H9 (cell line): ENCODE measurements at regions not wholly inside any gene's neighbourhood (a gene's known extent, or its start where the extent isn't known, plus 50 kb on each side); places are given as distances from the start of the nearest gene placed in this dataset.

ENCODE experiments used
- DNase-seq: peaks from one replicate; pipeline ENCODE4 v3.0.0-alpha.2; 2017
- H2AFZ ChIP-seq: one replicate; pipeline ENCODE4 v1.6.1; 2013; ENCODE audit warnings: mild to moderate bottlenecking, low read length, control low read depth, moderate library complexity
- H2AK5ac ChIP-seq: 2 replicates; pipeline ENCODE4 v1.6.1; 2013; ENCODE audit warnings: low read length, control low read depth, mixed read lengths; ENCODE audit not compliant: insufficient read length
- H2BK120ac ChIP-seq: one replicate; pipeline ENCODE4 v1.6.1; 2013; ENCODE audit warnings: low read depth, mild to moderate bottlenecking, low read length, control low read depth, inconsistent platforms; ENCODE audit not compliant: poor library complexity, severe bottlenecking
- H2BK12ac ChIP-seq: 2 replicates; pipeline ENCODE4 v1.6.1; 2013; ENCODE audit warnings: low read length, control low read depth, mixed read lengths, low read depth; ENCODE audit not compliant: insufficient read length
- H2BK15ac ChIP-seq: 2 replicates; pipeline ENCODE4 v1.6.1; 2013; ENCODE audit warnings: low read depth, low read length, control low read depth
- H2BK20ac ChIP-seq: one replicate; pipeline ENCODE4 v1.6.1; 2013; ENCODE audit warnings: low read depth, mild to moderate bottlenecking, low read length, control low read depth, inconsistent platforms; ENCODE audit not compliant: poor library complexity, severe bottlenecking
- H2BK5ac ChIP-seq: 2 replicates; pipeline ENCODE4 v1.6.1; 2013; ENCODE audit warnings: low read length, control low read depth, mixed read lengths; ENCODE audit not compliant: insufficient read length
- H3K14ac ChIP-seq: 2 replicates; pipeline ENCODE4 v1.6.1; 2013; ENCODE audit warnings: low read length, control low read depth; ENCODE audit not compliant: insufficient read depth
- H3K18ac ChIP-seq: 2 replicates; pipeline ENCODE4 v1.6.1; 2013; ENCODE audit warnings: low read depth, mild to moderate bottlenecking, mixed read lengths, low read length, control low read depth; ENCODE audit not compliant: insufficient read length
- H3K23ac ChIP-seq: 2 replicates; pipeline ENCODE4 v1.6.1; 2013; ENCODE audit warnings: low read length, control low read depth, mixed read lengths, low read depth; ENCODE audit not compliant: insufficient read length
- H3K23me2 ChIP-seq: 2 replicates; pipeline ENCODE4 v1.6.1; 2013; ENCODE audit warnings: low read depth, mild to moderate bottlenecking, mixed read lengths, low read length, control low read depth; ENCODE audit not compliant: insufficient read length, poor library complexity, severe bottlenecking
- H3K27ac ChIP-seq: 2 replicates; pipeline ENCODE4 v1.5.1; 2013; ENCODE audit warnings: low read length, control low read depth, mixed read lengths, low read depth; ENCODE audit not compliant: insufficient read length
- H3K27me3 ChIP-seq: 2 replicates; pipeline ENCODE4 v1.6.1; 2013; ENCODE audit warnings: low read length, control low read depth, inconsistent platforms; ENCODE audit not compliant: insufficient read depth
- H3K4ac ChIP-seq: 2 replicates; pipeline ENCODE4 v1.6.1; 2013; ENCODE audit warnings: low read depth, mild to moderate bottlenecking, control low read depth, inconsistent platforms, low read length, moderate library complexity
- H3K4me1 ChIP-seq: 2 replicates; pipeline ENCODE4 v1.6.1; 2013; ENCODE audit warnings: low read length, control low read depth, inconsistent platforms; ENCODE audit not compliant: insufficient read depth
- H3K4me2 ChIP-seq: 2 replicates; pipeline ENCODE4 v1.6.1; 2013; ENCODE audit warnings: low read length, control low read depth, mixed read lengths; ENCODE audit not compliant: insufficient read length, insufficient read depth
- H3K56ac ChIP-seq: 2 replicates; pipeline ENCODE4 v1.6.1; 2013; ENCODE audit warnings: low read depth, mild to moderate bottlenecking, mixed read lengths, low read length, control low read depth; ENCODE audit not compliant: insufficient read length
- H3K79me1 ChIP-seq: 2 replicates; pipeline ENCODE4 v1.6.1; 2013; ENCODE audit warnings: low read depth, mild to moderate bottlenecking, moderate library complexity, low read length, control low read depth, inconsistent platforms; ENCODE audit not compliant: insufficient read depth, poor library complexity, severe bottlenecking
- H3K79me2 ChIP-seq: 2 replicates; pipeline ENCODE4 v1.6.1; 2013; ENCODE audit warnings: low read length, control low read depth, inconsistent platforms; ENCODE audit not compliant: insufficient read depth
- H3K9ac ChIP-seq: 2 replicates; pipeline ENCODE4 v1.6.1; 2013; ENCODE audit warnings: low read length, control low read depth, mixed read lengths; ENCODE audit not compliant: insufficient read length; ENCODE audit errors: extremely low read depth
- H3K9me3 ChIP-seq: one replicate; pipeline ENCODE4 v1.6.1; 2013; ENCODE audit warnings: low read depth, low read length, inconsistent platforms; ENCODE audit not compliant: control insufficient read depth
- H3T11ph ChIP-seq: one replicate; pipeline ENCODE4 v1.6.1; 2013; ENCODE audit warnings: mild to moderate bottlenecking, low read length, control low read depth, inconsistent platforms
- H4K20me1 ChIP-seq: one replicate; pipeline ENCODE4 v1.6.1; 2013; ENCODE audit not compliant: control insufficient read depth, insufficient read length, insufficient read depth
- H4K5ac ChIP-seq: 2 replicates; pipeline ENCODE4 v1.6.1; 2013; ENCODE audit warnings: low read depth, mild to moderate bottlenecking, mixed read lengths, low read length, control low read depth; ENCODE audit not compliant: insufficient read length
- H4K8ac ChIP-seq: replicated peaks from 2 replicates; pipeline ENCODE4 v1.6.1; 2013; ENCODE audit warnings: low read length, control low read depth, mixed read lengths, low read depth; ENCODE audit not compliant: insufficient read length
- H4K91ac ChIP-seq: 2 replicates; pipeline ENCODE4 v1.6.1; 2013; ENCODE audit warnings: low read depth, mild to moderate bottlenecking, moderate library complexity, mixed read lengths, low read length, control low read depth; ENCODE audit not compliant: insufficient read length
- H3K27ac Mint-ChIP-seq, 3 experiments: 2 replicates in 2 of 3; 3 replicates in 1 of 3; pipeline ENCODE4 v1.8.0; 2020 to 2021; ENCODE audit warnings: mixed read lengths in 3 of 3, mild to moderate bottlenecking in 1 of 3, moderate library complexity in 1 of 3
- H3K27me3 Mint-ChIP-seq: 2 replicates; pipeline ENCODE4 v1.8.0; 2021; ENCODE audit warnings: low read depth, mild to moderate bottlenecking, moderate library complexity, mixed read lengths
- H3K36me3 Mint-ChIP-seq, 3 experiments: 2 replicates in 2 of 3; 3 replicates in 1 of 3; pipeline ENCODE4 v1.8.0; 2020 to 2021; ENCODE audit warnings: low read depth in 3 of 3, mixed read lengths in 3 of 3; ENCODE audit not compliant: insufficient read depth in 1 of 3
- H3K4me1 Mint-ChIP-seq, 2 experiments: 2 replicates each; pipeline ENCODE4 v1.8.0; 2020; ENCODE audit warnings: mixed read lengths in 2 of 2
- H3K4me3 Mint-ChIP-seq, 2 experiments: 2 replicates in 1 of 2; 3 replicates in 1 of 2; pipeline ENCODE4 v1.8.0; 2020 to 2021; ENCODE audit warnings: mild to moderate bottlenecking in 2 of 2, mixed read lengths in 2 of 2, moderate library complexity in 1 of 2
- H3K9me3 Mint-ChIP-seq, 2 experiments: 2 replicates in 1 of 2; 3 replicates in 1 of 2; pipeline ENCODE4 v1.8.0; 2020; ENCODE audit warnings: mild to moderate bottlenecking in 2 of 2, mixed read lengths in 2 of 2, moderate library complexity in 1 of 2
- WGBS: extraction: QIAGEN DNeasy Blood & Tissue Kit; methylation state at CpG from one replicate; pipeline ENCODE4 v1.1.7; 2013; ENCODE audit warnings: missing lambda C conversion rate, low lambda C conversion rate, mixed read lengths; ENCODE audit not compliant: insufficient read length; ENCODE audit errors: extremely low coverage; 5-methylcytosine and 5-hydroxymethylcytosine counted together
- TF ChIP-seq, protein P1 (sequence below): fragments of 200-600 bp; sonication (generic); conservative IDR thresholded peaks from 3 replicates; pipeline ENCODE4 v1.8.0; 2021; ENCODE audit warnings: antibody characterized with exemption, mild to moderate bottlenecking

DNA sequence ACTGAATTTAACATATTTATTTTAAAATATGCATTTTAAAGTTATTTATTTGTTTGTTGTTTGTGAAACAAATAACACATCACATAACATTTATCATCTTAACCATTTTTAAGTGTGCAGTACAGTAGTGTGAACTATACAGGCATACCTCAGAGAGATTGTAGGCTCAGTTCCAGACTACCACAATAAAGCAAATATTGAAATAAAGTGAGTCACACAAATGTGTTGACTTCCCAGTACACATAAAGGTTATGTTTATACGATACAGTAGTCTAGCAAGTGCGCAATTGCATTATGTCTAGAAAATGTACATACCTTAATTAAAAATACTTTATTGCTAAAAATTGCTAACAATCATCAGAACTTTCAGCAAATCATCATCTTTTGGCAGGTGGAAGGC lies 739.4 kb upstream of the ADGRL4 start:
- Histone ChIP-seq H3T11ph (no peak overlapping the region), H2BK20ac (no peak overlapping the region), H2BK12ac (no peak overlapping the region), H3K27me3 (no peaks in the 10 kb centered on the region), H3K18ac (no peak overlapping the region), H2AFZ (no peak overlapping the region), H3K4ac (no peak overlapping the region), H3K9me3 (no peaks in the 10 kb centered on the region), H2AK5ac (no peak overlapping the region), H3K4me2 (no peak overlapping the region), H3K4me1 (no peaks in the 10 kb centered on the region), H3K79me1 (no peaks in the 10 kb centered on the region), H2BK15ac (no peak overlapping the region), H4K91ac (no peak overlapping the region), H4K5ac (no peak overlapping the region), H3K79me2 (no peaks in the 10 kb centered on the region), H2BK120ac (no peak overlapping the region), H3K23me2 (no peaks in the 10 kb centered on the region), H2BK5ac (no peak overlapping the region), H3K23ac (no peak overlapping the region), H3K9ac (no peak overlapping the region), H4K20me1 (no peaks in the 10 kb centered on the region), H4K8ac (no peak overlapping the region), H3K14ac (no peak overlapping the region), H3K56ac (no peak overlapping the region), H3K27ac (no peak overlapping the region)
- no peak for DNase-seq
- Mint-ChIP-seq H3K9me3 (no peaks in the 10 kb centered on the region), H3K27me3 (no peaks in the 10 kb centered on the region), H3K4me3 (no peak overlapping the region), H3K36me3 (no peaks in the 10 kb centered on the region), H3K4me1 (no peaks in the 10 kb centered on the region), H3K27ac (no peak overlapping the region)
- TF ChIP-seq, protein P1, sequence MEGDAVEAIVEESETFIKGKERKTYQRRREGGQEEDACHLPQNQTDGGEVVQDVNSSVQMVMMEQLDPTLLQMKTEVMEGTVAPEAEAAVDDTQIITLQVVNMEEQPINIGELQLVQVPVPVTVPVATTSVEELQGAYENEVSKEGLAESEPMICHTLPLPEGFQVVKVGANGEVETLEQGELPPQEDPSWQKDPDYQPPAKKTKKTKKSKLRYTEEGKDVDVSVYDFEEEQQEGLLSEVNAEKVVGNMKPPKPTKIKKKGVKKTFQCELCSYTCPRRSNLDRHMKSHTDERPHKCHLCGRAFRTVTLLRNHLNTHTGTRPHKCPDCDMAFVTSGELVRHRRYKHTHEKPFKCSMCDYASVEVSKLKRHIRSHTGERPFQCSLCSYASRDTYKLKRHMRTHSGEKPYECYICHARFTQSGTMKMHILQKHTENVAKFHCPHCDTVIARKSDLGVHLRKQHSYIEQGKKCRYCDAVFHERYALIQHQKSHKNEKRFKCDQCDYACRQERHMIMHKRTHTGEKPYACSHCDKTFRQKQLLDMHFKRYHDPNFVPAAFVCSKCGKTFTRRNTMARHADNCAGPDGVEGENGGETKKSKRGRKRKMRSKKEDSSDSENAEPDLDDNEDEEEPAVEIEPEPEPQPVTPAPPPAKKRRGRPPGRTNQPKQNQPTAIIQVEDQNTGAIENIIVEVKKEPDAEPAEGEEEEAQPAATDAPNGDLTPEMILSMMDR: no peak
- WGBS: no CpG with 5 or more reads among the region's 2 CpGs
